Peyer's patch (tissue), 4 donors: ENCODE measurements at regions not wholly inside any gene's neighbourhood (a gene's known extent, or its start where the extent isn't known, plus 50 kb on each side); places are given as distances from the start of the nearest gene placed in this dataset.

Experiments
- CTCF ChIP-seq, 6 experiments: fragments of 450-650 bp in 4 of 6; fragments of 200-600 bp in 2 of 6; sonication (generic) in 1 of 6; IDR thresholded peaks; one replicate each; pipeline ENCODE4 v1.5.1; 2017 to 2019; ENCODE audit warnings: antibody characterized with exemption in 6 of 6, mild to moderate bottlenecking in 3 of 6, moderate library complexity in 1 of 6
- POLR2A ChIP-seq, 2 donors: fragments of 450-650 bp; IDR thresholded peaks; one replicate each; pipeline ENCODE4 v1.5.1; 2017; ENCODE audit warnings: antibody characterized with exemption in 2 of 2, mild to moderate bottlenecking in 2 of 2, moderate library complexity in 2 of 2

- no peak for TF ChIP-seq CTCF (IDR thresholded peaks at IDR 0.05)
- TF ChIP-seq POLR2A (IDR thresholded peaks at IDR 0.05) = no peak
These were observed 251.9 kb upstream of the GRM3 start for GRCh38 chr7:86391813-86392212.
